Activated B cell treated with CpG ODN at 0.5 μM for 24 hours (primary cell): ENCODE measurements at regions not wholly inside any gene's neighbourhood (a gene's known extent, or its start where the extent isn't known, plus 50 kb on each side); places are given as distances from the start of the nearest gene placed in this dataset.

Source experiments
- ATAC-seq: fragments of 200-7000 bp; cut with Tn5 transposase; one replicate; pipeline ENCODE4 v1.10.0; 2021; ENCODE audit warnings: low read depth, mild to moderate bottlenecking, moderate library complexity
- CTCF ChIA-PET: fragments of 350-600 bp; sonication (Branson Sonifier 250); formaldehyde crosslinking; loops from one replicate; lab custom pipeline; 2021; ENCODE audit warnings: antibody characterized with exemption; lab: Charles Lee
- POLR2A ChIA-PET: fragments of 350-600 bp; sonication (Branson Sonifier 250); formaldehyde crosslinking; loops from one replicate; lab custom pipeline; 2021; ENCODE audit warnings: antibody characterized with exemption; lab: Charles Lee
- DNase-seq: peaks from one replicate; pipeline ENCODE4 v3.0.0; 2022
- H3K27ac Mint-ChIP-seq: one replicate; pipeline ENCODE4 v1.8.0; 2020; ENCODE audit warnings: mixed read lengths
- H3K27me3 Mint-ChIP-seq: one replicate; pipeline ENCODE4 v1.8.0; 2021; ENCODE audit warnings: mixed read lengths
- H3K36me3 Mint-ChIP-seq: one replicate; pipeline ENCODE4 v1.8.0; 2021; ENCODE audit warnings: low read depth, mixed read lengths
- H3K4me1 Mint-ChIP-seq: one replicate; pipeline ENCODE4 v1.8.0; 2021; ENCODE audit warnings: mixed read lengths
- H3K4me3 Mint-ChIP-seq: one replicate; pipeline ENCODE4 v1.8.0; 2020; ENCODE audit warnings: mild to moderate bottlenecking, mixed read lengths
- H3K9me3 Mint-ChIP-seq: one replicate; pipeline ENCODE4 v1.8.0; 2020; ENCODE audit warnings: mixed read lengths
- CTCF ChIP-seq: fragments of 200-600 bp; IDR thresholded peaks from one replicate; pipeline ENCODE4 v1.8.0; 2022; ENCODE audit warnings: antibody characterized with exemption, mild to moderate bottlenecking
- intact Hi-C: fragments of 100-400 bp; cut with micrococcal nuclease; formaldehyde crosslinking; loops from one replicate; pipeline ENCODE4 v1.15.1; 2024

DNA sequence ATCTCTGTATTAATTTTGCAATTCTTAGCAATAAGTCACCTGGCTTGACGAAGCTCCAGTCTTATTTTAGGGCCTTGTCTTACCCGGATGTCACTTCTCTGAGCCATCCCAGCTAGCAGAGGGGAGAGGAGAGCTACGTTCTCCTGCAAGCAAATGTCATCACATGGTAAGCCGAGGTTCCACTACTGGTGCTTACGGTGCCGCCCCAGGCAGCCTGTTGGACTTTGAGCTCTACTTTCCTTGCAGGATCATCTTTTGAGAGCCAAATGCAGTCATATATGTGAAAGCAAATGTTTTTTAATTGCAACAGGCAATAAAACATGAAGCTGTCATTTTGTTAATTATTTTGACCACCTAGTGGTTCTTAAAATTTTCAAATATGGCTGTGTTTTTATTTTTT is 140.9 kb downstream of the FAM43A start:
- Mint-ChIP-seq H3K9me3 (no peaks in the 10 kb centered on the region), H3K27me3 (no peaks in the 10 kb centered on the region), H3K27ac (no peak overlapping the region), H3K4me1 (no peaks in the 10 kb centered on the region), H3K4me3 (no peak overlapping the region), H3K36me3 (no peaks in the 10 kb centered on the region)
- CTCF ChIA-PET, result interaction anchor here (1.3 kb wide), 1 partner anchor 28 kb away, joined by 3 read pairs; no protein-coding TSS in a partner anchor
- POLR2A ChIA-PET, result interaction anchor here (1.1 kb wide), 1 partner anchor 57 kb away, joined by 3 read pairs; no protein-coding TSS in a partner anchor
- TF ChIP-seq CTCF, result no peak
- no peak for DNase-seq
- intact Hi-C loops, result no loop called here
- no peak for ATAC-seq

DNA sequence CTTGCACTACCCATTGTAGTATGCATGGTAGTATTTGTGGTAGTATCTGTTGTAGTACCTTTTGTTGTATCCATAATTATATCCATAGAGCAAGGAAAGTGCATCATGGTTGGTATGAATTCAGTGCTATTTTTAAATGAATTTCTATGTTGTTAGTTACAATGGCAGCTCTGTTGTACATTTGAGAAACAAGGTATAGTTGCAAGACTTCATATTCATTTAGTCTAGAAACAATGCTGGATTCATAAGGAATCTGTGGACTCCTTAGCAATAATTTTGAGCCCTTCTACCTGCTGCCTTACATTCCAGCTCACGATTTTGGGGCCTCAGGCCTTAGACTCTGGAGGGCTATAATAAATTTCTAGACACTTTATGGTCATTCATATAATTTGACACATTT is 141.8 kb downstream of the FAM43A start:
- ATAC-seq, result no peak
- H3K9me3 Mint-ChIP-seq, result no peaks in the 10 kb centered on the region
- H3K36me3 Mint-ChIP-seq, result no peaks in the 10 kb centered on the region
- DNase-seq, result no peak
- no peak overlapping the region for H3K27ac Mint-ChIP-seq
- H3K27me3 Mint-ChIP-seq, result no peaks in the 10 kb centered on the region
- TF ChIP-seq CTCF, result no peak
- intact Hi-C loops, result no loop called here
- CTCF ChIA-PET, result interaction anchor here (1.3 kb wide), 1 partner anchor 29 kb away, joined by 3 read pairs; no protein-coding TSS in a partner anchor
- POLR2A ChIA-PET, result interaction anchor here (1.1 kb wide), 1 partner anchor 58 kb away, joined by 3 read pairs; no protein-coding TSS in a partner anchor
- no peak overlapping the region for H3K4me3 Mint-ChIP-seq
- no peaks in the 10 kb centered on the region for H3K4me1 Mint-ChIP-seq

DNA sequence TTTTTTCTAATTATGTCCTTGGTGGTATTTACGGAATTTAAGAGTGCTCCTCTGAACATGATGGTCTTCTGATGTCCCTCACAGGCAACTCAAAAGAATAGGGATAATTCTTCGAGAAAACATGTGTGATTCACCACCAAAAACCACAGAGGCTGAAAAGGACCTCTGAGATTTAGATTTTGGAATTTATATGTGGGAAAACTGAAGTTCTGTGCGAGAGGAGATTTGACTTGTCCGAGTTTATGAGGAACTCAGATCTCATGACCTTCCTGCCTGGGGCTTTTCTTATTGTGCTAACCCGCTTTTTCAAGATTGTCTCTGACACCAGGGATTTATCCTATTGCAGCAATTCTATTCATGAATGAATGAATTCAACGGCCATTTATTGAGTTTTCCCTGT is 142.4 kb downstream of the FAM43A start:
- Mint-ChIP-seq H3K27ac (no peak overlapping the region), H3K9me3 (no peaks in the 10 kb centered on the region), H3K27me3 (no peaks in the 10 kb centered on the region), H3K36me3 (no peaks in the 10 kb centered on the region), H3K4me3 (no peak overlapping the region), H3K4me1 (no peaks in the 10 kb centered on the region)
- ATAC-seq (no peak), DNase-seq (no peak)
- ChIA-PET POLR2A (no interaction called here), CTCF (interaction anchor here (1.3 kb wide), 1 partner anchor 30 kb away, joined by 3 read pairs; no protein-coding TSS in a partner anchor)
- TF ChIP-seq CTCF, result no peak
- intact Hi-C loops, result no loop called here

GRCh38 chr3:194828926-194829325 is 143.2 kb downstream of the FAM43A start:
- Mint-ChIP-seq H3K36me3 (no peaks in the 10 kb centered on the region), H3K4me3 (no peak overlapping the region), H3K9me3 (no peaks in the 10 kb centered on the region), H3K27ac (no peak overlapping the region), H3K4me1 (no peaks in the 10 kb centered on the region), H3K27me3 (no peaks in the 10 kb centered on the region)
- DNase-seq (no peak), ATAC-seq (no peak)
- intact Hi-C loops, result no loop called here
- ChIA-PET POLR2A (no interaction called here), CTCF (no interaction called here)
- no peak for TF ChIP-seq CTCF

DNA sequence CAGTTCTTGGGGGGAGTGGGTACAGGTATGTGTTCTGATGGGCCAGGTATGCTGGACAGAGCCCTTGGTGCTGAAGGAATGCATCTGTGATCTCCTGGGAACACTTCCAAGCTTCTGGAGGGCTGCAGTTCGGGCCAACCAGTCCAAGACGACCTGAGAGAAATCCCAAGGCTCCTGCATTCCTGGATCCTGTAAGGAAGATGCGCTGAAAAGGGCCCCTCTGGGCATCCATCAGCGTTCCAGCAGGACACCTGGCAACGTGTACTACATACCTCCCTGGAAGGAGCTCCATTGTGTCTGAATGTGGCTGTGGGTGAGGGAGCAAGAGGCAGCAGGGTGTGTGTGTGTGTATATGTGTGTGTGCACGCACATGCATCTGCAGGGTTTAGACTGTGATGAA is 144.7 kb downstream of the FAM43A start:
- Mint-ChIP-seq H3K36me3 (no peaks in the 10 kb centered on the region), H3K4me1 (no peaks in the 10 kb centered on the region), H3K9me3 (no peaks in the 10 kb centered on the region), H3K4me3 (no peak overlapping the region), H3K27me3 (no peaks in the 10 kb centered on the region), H3K27ac (no peak overlapping the region)
- intact Hi-C loops, result no loop called here
- TF ChIP-seq CTCF, result no peak
- DNase-seq, result no peak
- no peak for ATAC-seq
- ChIA-PET CTCF (no interaction called here), POLR2A (no interaction called here)
